ENCODE measurements at regions not wholly inside any gene's neighbourhood (a gene's known extent, or its start where the extent isn't known, plus 50 kb on each side); places are given as distances from the start of the nearest gene placed in this dataset.

- ChIA-PET CTCF (ENCODE audit: low intra/inter-chr PET ratio, low total read pairs) (no interaction called here), POLR2A (no interaction called here)
- ATAC-seq (no peak), DNase-seq (ENCODE audit: low spot score) (no peak), FAIRE-seq (no peak)
- no peak overlapping the region for H2AFZ ChIP-seq (ENCODE audit: low read length)
- H3K4me2 ChIP-seq (ENCODE audit: low read depth, low read length): no peak overlapping the region
- no TSS peak for BruUV-seq (replicated peaks)
- TF ChIP-seq ZNF879 (CRISPR knock-in tag; IDR thresholded peaks at IDR 0.05): no peak
- H4K20me1 ChIP-seq (ENCODE audit: insufficient read depth, low read length): no peaks in the 10 kb centered on the region
- intact Hi-C loops (cut with micrococcal nuclease; ENCODE audit: unreplicated experiment) (no loop called here), in situ Hi-C loops (cut with HindIII; ENCODE audit: extremely low pct_ligation_motif_present, low pct_unique_long_range_greater_than_20kb) (no loop called here)
- H3K27me3 ChIP-seq (ENCODE audit: control insufficient read depth in 1 of 2, insufficient read depth in 2 of 2, low read length in 2 of 2): no peaks in the 10 kb centered on the region
- 3% methylated on average over 4 of the region's 4 CpGs for WGBS (ENCODE audit: low lambda C conversion rate)
- no peaks in the 10 kb centered on the region; the same call in 1 of the 2 replicates for H3K9me3 ChIP-seq (ENCODE audit: low read length)
- no peaks in the 10 kb centered on the region for H3K36me3 ChIP-seq (replicated peaks in 1 of 2; ENCODE audit: control insufficient read depth in 1 of 2, insufficient read depth in 2 of 2, low read length in 2 of 2)
- no peak overlapping the region for H3K4me3 ChIP-seq (replicated peaks in 1 of 3; ENCODE audit: insufficient read depth in 1 of 3, low read depth in 2 of 3, low read length in 3 of 3)
- no peaks in the 10 kb centered on the region for H3K4me1 ChIP-seq (ENCODE audit: insufficient read depth, low read length)
- no peaks in the 10 kb centered on the region for H3K79me2 ChIP-seq (ENCODE audit: insufficient read depth, low read length)
- no peak overlapping the region for H3K27ac ChIP-seq (ENCODE audit: extremely low read length, insufficient read depth, low read length)
- no peak overlapping the region for H3K9ac ChIP-seq (ENCODE audit: insufficient read depth, low read depth, low read length)
Measured at GRCh38 chr4:144209491-144209890, 69.0 kb upstream of the GYPA start.

- Histone ChIP-seq H3K27me3 (ENCODE audit: control insufficient read depth in 1 of 2, insufficient read depth in 2 of 2, low read length in 2 of 2) (no peaks in the 10 kb centered on the region; a peak in 1 of 5 replicates), H2AFZ (ENCODE audit: low read length) (no peak overlapping the region), H3K27ac (ENCODE audit: extremely low read length, insufficient read depth, low read length) (no peak overlapping the region), H3K9ac (ENCODE audit: insufficient read depth, low read depth, low read length) (no peak overlapping the region), H3K4me2 (ENCODE audit: low read depth, low read length) (no peak overlapping the region), H3K79me2 (ENCODE audit: insufficient read depth, low read length) (no peaks in the 10 kb centered on the region), H3K36me3 (replicated peaks in 1 of 2; ENCODE audit: control insufficient read depth in 1 of 2, insufficient read depth in 2 of 2, low read length in 2 of 2) (no peaks in the 10 kb centered on the region), H3K9me3 (ENCODE audit: low read length) (peaks cover 8% of the 10 kb centered on the region; the same call in 1 of the 2 replicates), H3K4me1 (ENCODE audit: insufficient read depth, low read length) (no peaks in the 10 kb centered on the region), H3K4me3 (replicated peaks in 1 of 3; ENCODE audit: insufficient read depth in 1 of 3, low read depth in 2 of 3, low read length in 3 of 3) (no peak overlapping the region), H4K20me1 (ENCODE audit: insufficient read depth, low read length) (no peaks in the 10 kb centered on the region)
- DNase-seq (ENCODE audit: low spot score): no peak
- WGBS (ENCODE audit: low lambda C conversion rate): 14% methylated on average over 4 of the region's 4 CpGs
- no TSS peak for BruUV-seq (replicated peaks)
- ChIA-PET POLR2A (no interaction called here), CTCF (ENCODE audit: low intra/inter-chr PET ratio, low total read pairs) (no interaction called here)
- in situ Hi-C loops (cut with HindIII; ENCODE audit: extremely low pct_ligation_motif_present, low pct_unique_long_range_greater_than_20kb) (no loop called here), intact Hi-C loops (cut with micrococcal nuclease; ENCODE audit: unreplicated experiment) (no loop called here)
- no peak for TF ChIP-seq TBL1XR1 (IDR thresholded peaks at IDR 0.05; ENCODE audit: borderline replicate concordance, low read length, partially characterized antibody)
- TF ChIP-seq ZNF784 (CRISPR knock-in tag; IDR thresholded peaks at IDR 0.05; ENCODE audit: borderline replicate concordance): no peak
- no peak for TF ChIP-seq BRCA1 (CRISPR knock-in tag; IDR thresholded peaks at IDR 0.05)
- no peak for TF ChIP-seq STAT5B (CRISPR knock-in tag; IDR thresholded peaks at IDR 0.05)
- no peak for TF ChIP-seq ZFY (CRISPR knock-in tag; IDR thresholded peaks at IDR 0.05)
- no peak for TF ChIP-seq PRMT3 (CRISPR knock-in tag; IDR thresholded peaks at IDR 0.05; ENCODE audit: borderline replicate concordance, low read depth)
- TF ChIP-seq ZNF644 (CRISPR knock-in tag; IDR thresholded peaks at IDR 0.05; ENCODE audit: low read depth): no peak
- TF ChIP-seq ZNF17 (CRISPR knock-in tag; IDR thresholded peaks at IDR 0.05): no peak
- TF ChIP-seq ZNF772 (CRISPR knock-in tag; IDR thresholded peaks at IDR 0.05): no peak
- TF ChIP-seq ZNF616 (CRISPR knock-in tag; IDR thresholded peaks at IDR 0.05; ENCODE audit: low read depth): no peak
- no peak for TF ChIP-seq ZNF275 (CRISPR knock-in tag; IDR thresholded peaks at IDR 0.05; ENCODE audit: borderline replicate concordance)
- TF ChIP-seq ZNF432 (CRISPR knock-in tag; IDR thresholded peaks at IDR 0.05; ENCODE audit: borderline replicate concordance): no peak
- TF ChIP-seq KLF15 (CRISPR knock-in tag; IDR thresholded peaks at IDR 0.05; ENCODE audit: borderline replicate concordance): no peak
- no peak for ATAC-seq
- no peak for FAIRE-seq
Measured at GRCh38 chr4:144213371-144213770, 72.9 kb upstream of the GYPA start.
